Loucy (cell line): ENCODE measurements at regions not wholly inside any gene's neighbourhood (a gene's known extent, or its start where the extent isn't known, plus 50 kb on each side); places are given as distances from the start of the nearest gene placed in this dataset.

ENCODE experiments used
- H2AFZ ChIP-seq: fragments of 200-600 bp; sonication (generic); 2 replicates; pipeline ENCODE4 v1.6.0; 2016; ENCODE audit warnings: antibody characterized with exemption, mild to moderate bottlenecking, low read length, moderate library complexity
- H3F3A ChIP-seq: fragments of 200-600 bp; 2 replicates; pipeline ENCODE4 v1.6.0; 2016; ENCODE audit warnings: antibody characterized with exemption, low read depth, mild to moderate bottlenecking
- H3K27me3 ChIP-seq: fragments of 200-600 bp; sonication (generic); 2 replicates; pipeline ENCODE4 v1.6.1; 2014; ENCODE audit warnings: low read length, mild to moderate bottlenecking; ENCODE audit not compliant: insufficient read depth, poor library complexity, severe bottlenecking
- H3K36me3 ChIP-seq: fragments of 200-600 bp; sonication (generic); 2 replicates; pipeline ENCODE4 v1.6.1; 2016; ENCODE audit warnings: low read length; ENCODE audit not compliant: insufficient read depth
- H3K4me1 ChIP-seq: fragments of 200-600 bp; sonication (generic); 2 replicates; pipeline ENCODE4 v1.5.1; 2014; ENCODE audit warnings: low read length, mild to moderate bottlenecking; ENCODE audit not compliant: insufficient read depth, poor library complexity, severe bottlenecking
- H3K4me2 ChIP-seq: fragments of 200-600 bp; sonication (generic); 2 replicates; pipeline ENCODE4 v1.6.0; 2014; ENCODE audit warnings: antibody characterized with exemption, low read length, low read depth, mild to moderate bottlenecking; ENCODE audit not compliant: poor library complexity, severe bottlenecking
- H3K4me3 ChIP-seq: fragments of 200-600 bp; sonication (generic); 2 replicates; pipeline ENCODE4 v1.5.1; 2014; ENCODE audit warnings: low read length, mild to moderate bottlenecking, mixed read lengths; ENCODE audit not compliant: poor library complexity, severe bottlenecking
- H3K79me2 ChIP-seq: fragments of 200-600 bp; sonication (generic); 2 replicates; pipeline ENCODE4 v1.6.1; 2014; ENCODE audit warnings: low read length; ENCODE audit not compliant: insufficient read depth
- H3K9ac ChIP-seq: fragments of 200-600 bp; sonication (generic); 2 replicates; pipeline ENCODE4 v1.6.0; 2014; ENCODE audit warnings: mild to moderate bottlenecking, low read depth, low read length, moderate library complexity; ENCODE audit not compliant: poor library complexity, severe bottlenecking
- H3K9me2 ChIP-seq: fragments of 200-600 bp; sonication (generic); replicated peaks from 2 replicates; pipeline ENCODE4 v1.6.1; 2016; ENCODE audit warnings: low read depth, low read length, mixed read lengths
- H3K9me3 ChIP-seq: fragments of 200-600 bp; sonication (generic); 2 replicates; pipeline ENCODE4 v1.6.1; 2014; ENCODE audit warnings: mild to moderate bottlenecking, antibody characterized with exemption, low read length, low read depth; ENCODE audit not compliant: insufficient read depth
- H4K20me1 ChIP-seq: fragments of 200-600 bp; sonication (generic); 2 replicates; pipeline ENCODE4 v1.6.0; 2014; ENCODE audit warnings: antibody characterized with exemption, low read length, mild to moderate bottlenecking; ENCODE audit not compliant: insufficient read depth, poor library complexity, severe bottlenecking
- EZH2phosphoT487 ChIP-seq: fragments of 200-600 bp; IDR thresholded peaks from 2 replicates; pipeline ENCODE4 v1.6.1; 2018; ENCODE audit warnings: antibody characterized with exemption, mild to moderate bottlenecking, moderate library complexity, borderline replicate concordance
- TF ChIP-seq, protein P1 (sequence below): fragments of 200-600 bp; sonication (generic); conservative IDR thresholded peaks from 2 replicates; pipeline ENCODE4 v1.5.1; 2014; ENCODE audit warnings: mild to moderate bottlenecking, antibody characterized with exemption, low read length

GRCh38 chr4:181078196-181078595, 1165.0 kb upstream of the TENM3 start:
- Histone ChIP-seq H3F3A (no peaks in the 10 kb centered on the region), H3K9me2 (no peaks in the 10 kb centered on the region), H3K27me3 (no peaks in the 10 kb centered on the region), H2AFZ (no peak overlapping the region), H3K9ac (no peak overlapping the region), H3K9me3 (no peaks in the 10 kb centered on the region), H4K20me1 (no peaks in the 10 kb centered on the region), H3K4me1 (no peaks in the 10 kb centered on the region), H3K36me3 (no peaks in the 10 kb centered on the region), H3K4me3 (no peak overlapping the region), H3K79me2 (no peaks in the 10 kb centered on the region), H3K4me2 (no peak overlapping the region)
- TF ChIP-seq EZH2phosphoT487 = no peak
- TF ChIP-seq, protein P1, sequence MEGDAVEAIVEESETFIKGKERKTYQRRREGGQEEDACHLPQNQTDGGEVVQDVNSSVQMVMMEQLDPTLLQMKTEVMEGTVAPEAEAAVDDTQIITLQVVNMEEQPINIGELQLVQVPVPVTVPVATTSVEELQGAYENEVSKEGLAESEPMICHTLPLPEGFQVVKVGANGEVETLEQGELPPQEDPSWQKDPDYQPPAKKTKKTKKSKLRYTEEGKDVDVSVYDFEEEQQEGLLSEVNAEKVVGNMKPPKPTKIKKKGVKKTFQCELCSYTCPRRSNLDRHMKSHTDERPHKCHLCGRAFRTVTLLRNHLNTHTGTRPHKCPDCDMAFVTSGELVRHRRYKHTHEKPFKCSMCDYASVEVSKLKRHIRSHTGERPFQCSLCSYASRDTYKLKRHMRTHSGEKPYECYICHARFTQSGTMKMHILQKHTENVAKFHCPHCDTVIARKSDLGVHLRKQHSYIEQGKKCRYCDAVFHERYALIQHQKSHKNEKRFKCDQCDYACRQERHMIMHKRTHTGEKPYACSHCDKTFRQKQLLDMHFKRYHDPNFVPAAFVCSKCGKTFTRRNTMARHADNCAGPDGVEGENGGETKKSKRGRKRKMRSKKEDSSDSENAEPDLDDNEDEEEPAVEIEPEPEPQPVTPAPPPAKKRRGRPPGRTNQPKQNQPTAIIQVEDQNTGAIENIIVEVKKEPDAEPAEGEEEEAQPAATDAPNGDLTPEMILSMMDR = no peak

GRCh38 chr4:181083757-181084361, 1159.3 kb upstream of the TENM3 start:
- no peak for TF ChIP-seq EZH2phosphoT487
- TF ChIP-seq, protein P1 = no peak
- no peaks in the 10 kb centered on the region for H4K20me1 ChIP-seq
- H2AFZ ChIP-seq = no peak overlapping the region
- H3K4me2 ChIP-seq = no peak overlapping the region
- H3K9me2 ChIP-seq = no peaks in the 10 kb centered on the region
- no peak overlapping the region for H3K9ac ChIP-seq
- H3K36me3 ChIP-seq = no peaks in the 10 kb centered on the region
- H3K4me1 ChIP-seq = no peaks in the 10 kb centered on the region
- no peak overlapping the region for H3K4me3 ChIP-seq
- no peaks in the 10 kb centered on the region for H3K79me2 ChIP-seq
- H3F3A ChIP-seq = no peaks in the 10 kb centered on the region
- H3K9me3 ChIP-seq = no peaks in the 10 kb centered on the region
- no peaks in the 10 kb centered on the region for H3K27me3 ChIP-seq

GRCh38 chr4:181085557-181085956, 1157.6 kb upstream of the TENM3 start:
- TF ChIP-seq, protein P1 = no peak
- no peak for TF ChIP-seq EZH2phosphoT487
- no peak overlapping the region for H3K9ac ChIP-seq

More at GRCh38 chr4:181085557-181085956, 1157.6 kb upstream of the TENM3 start:
- Histone ChIP-seq H3K27me3 (no peaks in the 10 kb centered on the region), H4K20me1 (no peaks in the 10 kb centered on the region), H3K4me1 (no peaks in the 10 kb centered on the region), H3K79me2 (no peaks in the 10 kb centered on the region), H2AFZ (no peak overlapping the region), H3K9me2 (no peaks in the 10 kb centered on the region), H3K4me2 (no peak overlapping the region), H3F3A (no peaks in the 10 kb centered on the region), H3K4me3 (no peak overlapping the region), H3K36me3 (no peaks in the 10 kb centered on the region), H3K9me3 (no peaks in the 10 kb centered on the region)
